Kidney epithelial cell (primary cell): ENCODE measurements at regions not wholly inside any gene's neighbourhood (a gene's known extent, or its start where the extent isn't known, plus 50 kb on each side); places are given as distances from the start of the nearest gene placed in this dataset.
A peak's percentile ranks its signal among the peaks of the same experiment; 100 is the strongest.

Experiments used
- DNase-seq: peaks from one replicate; pipeline ENCODE4 v3.0.0-alpha.2; 2010; ENCODE audit warnings: low read depth
- H3K27me3 ChIP-seq: 2 replicates; pipeline ENCODE4 v1.6.0; 2011; ENCODE audit warnings: low read length; ENCODE audit not compliant: control insufficient read depth, insufficient read depth
- H3K36me3 ChIP-seq: 2 replicates; pipeline ENCODE4 v1.5.1; 2011; ENCODE audit warnings: low read length; ENCODE audit not compliant: control insufficient read depth, insufficient read depth
- H3K4me3 ChIP-seq: 2 replicates; pipeline ENCODE4 v1.5.1; 2011; ENCODE audit warnings: low read depth, mild to moderate bottlenecking, control low read depth, low read length
- CTCF ChIP-seq: IDR thresholded peaks from 2 replicates; pipeline ENCODE4 v1.5.1; 2011; ENCODE audit warnings: mild to moderate bottlenecking, moderate library complexity, low read length, control low read depth, inconsistent platforms; ENCODE audit not compliant: insufficient read depth, poor library complexity, severe bottlenecking

- no peak for DNase-seq
- no peak overlapping the region for H3K4me3 ChIP-seq
- no peaks in the 10 kb centered on the region for H3K27me3 ChIP-seq
- TF ChIP-seq CTCF = no peak
- H3K36me3 ChIP-seq = no peaks in the 10 kb centered on the region
Measured at GRCh38 chr7:137172105-137172590, 171.4 kb downstream of the PTN start.

- H3K4me3 ChIP-seq = no peak overlapping the region
- H3K27me3 ChIP-seq = no peaks in the 10 kb centered on the region
- no peaks in the 10 kb centered on the region for H3K36me3 ChIP-seq
- peak; percentile 69 for TF ChIP-seq CTCF
- DNase-seq = no peak
Measured at GRCh38 chr7:137169282-137169698, 174.2 kb downstream of the PTN start.

GRCh38 chr7:137167609-137168008, 175.9 kb downstream of the PTN start:
- Histone ChIP-seq H3K36me3 (no peaks in the 10 kb centered on the region), H3K4me3 (no peak overlapping the region), H3K27me3 (no peaks in the 10 kb centered on the region)
- TF ChIP-seq CTCF = no peak
- DNase-seq = no peak

- H3K4me3 ChIP-seq = no peak overlapping the region
- H3K36me3 ChIP-seq = no peaks in the 10 kb centered on the region
- DNase-seq = no peak
- TF ChIP-seq CTCF = no peak
- no peaks in the 10 kb centered on the region for H3K27me3 ChIP-seq
Measured at GRCh38 chr7:137166363-137166762, 177.2 kb downstream of the PTN start.

- no peak for TF ChIP-seq CTCF
- no peaks in the 10 kb centered on the region for H3K36me3 ChIP-seq
- DNase-seq = no peak
- H3K27me3 ChIP-seq = no peaks in the 10 kb centered on the region
- H3K4me3 ChIP-seq = no peak overlapping the region
Measured at GRCh38 chr7:137165786-137166185, 177.7 kb downstream of the PTN start.

GRCh38 chr7:137165241-137165640, 178.3 kb downstream of the PTN start:
- no peaks in the 10 kb centered on the region for H3K36me3 ChIP-seq
- H3K4me3 ChIP-seq = no peak overlapping the region
- no peak for TF ChIP-seq CTCF
- DNase-seq = no peak
- H3K27me3 ChIP-seq = no peaks in the 10 kb centered on the region
